ENCODE measurements at regions not wholly inside any gene's neighbourhood (a gene's known extent, or its start where the extent isn't known, plus 50 kb on each side); places are given as distances from the start of the nearest gene placed in this dataset.

DNA sequence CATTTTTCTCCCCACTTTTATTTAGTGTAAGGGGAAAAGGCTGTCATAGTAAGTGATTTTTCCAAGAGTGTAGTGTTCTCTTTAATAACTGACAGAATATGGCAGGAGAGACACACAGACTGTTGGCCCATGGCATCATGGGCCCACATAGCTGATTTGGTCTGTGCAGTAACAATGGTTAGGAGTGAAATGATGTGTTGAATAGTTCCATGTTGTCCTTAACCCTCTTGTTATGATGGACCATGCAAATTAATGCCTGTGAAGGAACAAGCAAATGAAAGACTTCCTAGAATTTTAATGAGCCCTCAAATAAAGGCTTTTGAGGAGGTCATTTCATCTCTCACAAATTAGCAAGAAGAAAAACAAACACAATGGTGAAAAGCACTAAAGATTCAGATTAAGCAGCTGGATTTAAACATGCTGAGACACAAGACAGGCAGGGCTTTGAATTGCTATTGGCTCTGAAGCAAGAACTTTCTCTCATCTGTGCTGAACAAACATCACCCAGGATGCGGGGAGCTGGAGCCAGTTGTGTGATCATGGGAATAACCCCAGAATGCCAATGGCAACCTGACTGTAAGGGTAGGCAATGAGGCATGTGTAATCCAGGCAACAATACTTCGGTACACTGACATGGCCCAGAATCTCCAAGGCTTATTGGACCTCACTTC, 136.7 kb upstream of the VEPH1 start:
- DNase-seq (ENCODE audit: low read depth in 3 of 3, low spot score in 1 of 3), result no peak

DNA sequence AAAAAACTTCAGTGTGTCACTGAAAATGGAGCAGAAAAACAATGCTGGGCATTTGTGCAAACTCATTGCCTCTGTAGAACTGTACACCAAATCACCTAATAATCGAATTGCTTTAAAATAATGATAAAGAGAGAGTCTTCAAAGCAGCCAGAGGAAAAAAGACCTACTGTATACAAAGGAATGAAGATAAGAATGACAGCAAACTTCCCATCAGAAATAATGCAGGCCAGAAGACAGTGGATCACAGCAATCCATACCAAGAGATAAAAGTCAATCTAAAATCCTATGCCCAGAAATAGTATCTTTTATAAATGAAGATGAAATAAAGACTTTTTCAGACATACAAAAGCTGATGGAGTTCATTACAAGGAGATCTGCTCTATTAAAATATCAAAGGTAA, 134.7 kb upstream of the VEPH1 start:
- no peak for DNase-seq (ENCODE audit: low read depth in 3 of 3, low spot score in 1 of 3)

DNA sequence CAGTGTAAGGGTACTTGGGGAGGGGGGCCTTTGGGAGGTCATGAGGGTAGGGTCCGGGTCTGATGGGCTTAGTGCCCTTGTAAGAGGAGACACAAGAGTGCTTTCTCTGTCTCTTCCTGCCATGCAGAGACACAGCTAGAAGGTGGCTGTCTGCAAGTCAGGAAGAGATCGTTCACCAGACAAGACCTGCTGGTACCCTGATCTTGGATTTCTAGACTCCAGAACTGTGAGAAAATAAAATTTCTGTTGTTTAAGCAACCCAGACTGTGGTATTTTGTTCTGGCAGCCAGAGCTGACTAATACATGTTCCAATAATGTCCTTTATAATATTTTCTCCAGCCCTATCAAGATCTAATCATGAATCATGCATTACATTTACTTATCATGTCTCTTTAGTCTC, 130.0 kb upstream of the VEPH1 start:
- DNase-seq (ENCODE audit: low read depth in 3 of 3, low spot score in 1 of 3), result no peak

DNA sequence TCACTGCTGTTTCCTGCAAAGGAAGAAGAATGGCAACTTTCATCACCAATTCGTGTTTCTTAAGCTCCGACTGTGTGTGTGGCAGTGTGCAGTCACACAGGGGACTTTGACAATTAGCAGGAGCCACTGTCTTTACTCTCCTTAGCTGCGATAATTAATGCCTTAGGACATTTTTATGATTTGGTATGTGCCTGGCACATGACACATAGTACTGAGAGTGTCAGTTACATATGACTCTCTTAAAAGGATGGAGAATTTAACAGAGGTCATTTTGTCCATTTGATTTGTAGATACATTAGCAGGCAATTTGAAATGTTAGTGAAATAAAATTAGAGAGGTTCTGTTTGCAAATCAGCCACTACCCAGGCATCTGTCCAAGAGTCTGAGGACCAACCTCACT, 128.9 kb upstream of the VEPH1 start:
- DNase-seq (ENCODE audit: low read depth in 3 of 3, low spot score in 1 of 3), result no peak

DNA sequence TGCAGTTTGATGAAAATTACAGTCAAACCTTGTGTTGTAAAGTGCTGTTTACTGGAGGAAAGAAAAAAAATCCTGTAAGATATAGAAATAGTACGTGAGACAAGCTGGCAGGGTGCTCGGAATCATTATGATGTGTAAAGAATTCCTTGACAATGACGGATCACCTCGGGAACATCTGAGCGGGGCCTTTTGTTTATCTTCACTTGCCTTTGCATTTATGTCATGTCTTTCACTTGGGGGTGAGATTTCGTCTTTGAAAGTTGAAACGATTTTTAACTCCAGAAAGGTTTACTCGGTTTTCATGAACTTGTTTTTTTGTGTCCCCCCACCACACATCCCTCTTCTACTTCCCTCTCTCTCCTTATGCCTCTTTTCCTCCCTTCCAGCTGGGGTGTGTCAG, 128.3 kb upstream of the VEPH1 start:
- no peak for DNase-seq (ENCODE audit: low read depth in 3 of 3, low spot score in 1 of 3)

DNA sequence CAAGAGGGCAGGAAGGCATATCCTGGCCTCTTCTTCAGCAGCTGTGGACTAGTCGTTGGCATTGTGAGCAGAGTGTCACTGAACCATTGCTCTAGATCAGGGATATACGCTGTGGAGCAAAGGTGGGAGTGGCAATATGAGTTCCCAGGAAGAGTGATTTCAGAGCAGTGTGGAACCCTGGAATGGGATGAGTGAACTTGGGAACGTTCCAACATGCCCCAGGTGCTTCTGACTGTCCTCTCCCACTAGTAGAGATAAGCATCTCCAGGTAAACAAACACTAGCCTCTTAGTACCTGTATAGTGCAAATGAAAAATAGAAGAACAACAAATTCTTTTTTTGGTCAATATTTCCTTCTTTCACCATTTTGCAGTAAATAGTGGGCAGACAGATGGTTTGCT, 123.6 kb upstream of the VEPH1 start:
- DNase-seq (ENCODE audit: low read depth in 3 of 3, low spot score in 1 of 3), result no peak

GRCh38 chr3:157624801-157625200, 121.6 kb upstream of the VEPH1 start:
- DNase-seq (ENCODE audit: low read depth in 3 of 3, low spot score in 1 of 3), result no peak

- DNase-seq (ENCODE audit: low read depth in 3 of 3, low spot score in 1 of 3), result no peak
These were observed 115.7 kb upstream of the VEPH1 start for GRCh38 chr3:157618886-157619285.

DNA sequence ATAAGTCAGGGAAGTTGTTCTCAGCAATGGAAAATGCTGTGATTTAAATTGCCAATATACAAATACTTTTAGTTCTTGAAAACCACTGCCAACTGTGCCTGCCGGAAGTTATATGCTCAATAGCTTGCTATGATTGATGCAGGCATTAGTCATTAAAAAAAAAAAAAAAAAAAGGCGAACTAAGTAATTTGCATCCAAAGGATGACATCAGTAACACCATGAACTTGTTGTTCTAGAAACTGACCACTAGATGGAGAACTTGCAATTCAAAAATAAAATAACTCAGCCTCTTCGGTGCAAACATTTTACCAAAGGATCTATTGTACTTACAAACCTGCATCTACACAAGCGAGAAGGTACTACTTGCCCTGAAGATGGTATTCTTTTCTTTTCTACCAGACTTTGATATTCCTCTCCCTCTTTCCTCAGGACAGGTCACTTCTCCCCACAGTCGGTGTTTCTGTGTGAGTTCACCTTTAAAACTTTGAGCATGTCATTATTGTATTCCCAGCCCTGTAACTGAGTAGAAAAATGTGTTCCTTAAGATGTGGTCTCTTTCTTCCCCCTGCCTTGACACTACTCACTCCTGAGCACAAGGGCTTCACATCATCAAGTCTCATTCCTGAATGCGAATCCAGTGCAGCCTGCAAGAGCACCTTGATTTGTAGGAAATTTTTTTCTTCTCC, 115.0 kb upstream of the VEPH1 start:
- no peak for DNase-seq (ENCODE audit: low read depth in 3 of 3, low spot score in 1 of 3)

GRCh38 chr3:157614896-157615295, 111.7 kb upstream of the VEPH1 start:
- no peak for DNase-seq (ENCODE audit: low read depth in 3 of 3, low spot score in 1 of 3)

- no peak for DNase-seq (ENCODE audit: low read depth in 3 of 3, low spot score in 1 of 3)
These were observed 108.4 kb upstream of the VEPH1 start for GRCh38 chr3:157611536-157612076.

GRCh38 chr3:157610876-157611535, 107.8 kb upstream of the VEPH1 start:
- no peak for DNase-seq (ENCODE audit: low read depth in 3 of 3, low spot score in 1 of 3)

DNA sequence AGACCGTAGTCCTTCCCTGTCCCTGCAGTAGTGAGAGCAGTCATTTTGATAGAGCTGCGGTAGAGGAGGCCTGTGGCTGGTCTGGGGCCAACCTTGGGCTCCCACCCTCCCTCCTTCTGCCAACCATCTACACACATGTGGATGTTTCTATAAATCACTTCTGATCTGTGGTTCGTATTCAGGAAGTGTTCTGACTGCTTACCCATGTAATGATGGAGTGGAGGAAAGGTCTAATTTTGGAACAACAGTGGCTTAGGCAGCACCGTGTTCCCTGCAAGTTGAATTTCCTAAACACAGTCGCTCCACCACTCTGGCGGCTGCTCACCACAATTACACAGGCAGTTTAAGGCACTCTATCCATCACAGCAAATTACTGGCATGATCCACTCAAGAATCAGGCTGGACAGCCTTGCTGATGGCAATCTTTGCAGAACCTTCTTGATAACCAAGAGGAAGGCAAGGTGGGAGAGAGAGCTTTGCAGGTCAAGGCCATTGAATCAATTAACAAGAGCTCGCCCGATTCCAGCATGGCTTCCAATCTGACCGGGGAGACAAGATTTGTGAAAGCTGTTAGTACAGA, 104.7 kb upstream of the VEPH1 start:
- no peak for DNase-seq (ENCODE audit: low read depth in 3 of 3, low spot score in 1 of 3)

DNA sequence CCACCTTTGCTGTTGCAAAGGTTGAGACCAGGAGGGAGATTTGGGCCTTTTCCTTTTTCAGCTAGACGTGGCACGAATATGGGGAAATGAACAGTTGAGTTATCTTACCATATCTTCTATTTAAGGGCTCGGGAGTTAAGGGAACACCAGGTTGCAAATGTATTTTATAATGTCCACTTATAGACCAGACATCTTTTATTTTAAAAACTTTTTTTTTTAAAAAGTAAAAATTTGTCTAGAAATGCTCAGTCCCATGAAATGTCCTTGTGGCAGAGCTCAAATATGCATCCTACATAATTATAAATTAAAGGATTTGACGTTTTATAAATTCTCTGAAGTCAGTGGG, 103.6 kb upstream of the VEPH1 start:
- no peak for DNase-seq (ENCODE audit: low read depth in 3 of 3, low spot score in 1 of 3)

DNA sequence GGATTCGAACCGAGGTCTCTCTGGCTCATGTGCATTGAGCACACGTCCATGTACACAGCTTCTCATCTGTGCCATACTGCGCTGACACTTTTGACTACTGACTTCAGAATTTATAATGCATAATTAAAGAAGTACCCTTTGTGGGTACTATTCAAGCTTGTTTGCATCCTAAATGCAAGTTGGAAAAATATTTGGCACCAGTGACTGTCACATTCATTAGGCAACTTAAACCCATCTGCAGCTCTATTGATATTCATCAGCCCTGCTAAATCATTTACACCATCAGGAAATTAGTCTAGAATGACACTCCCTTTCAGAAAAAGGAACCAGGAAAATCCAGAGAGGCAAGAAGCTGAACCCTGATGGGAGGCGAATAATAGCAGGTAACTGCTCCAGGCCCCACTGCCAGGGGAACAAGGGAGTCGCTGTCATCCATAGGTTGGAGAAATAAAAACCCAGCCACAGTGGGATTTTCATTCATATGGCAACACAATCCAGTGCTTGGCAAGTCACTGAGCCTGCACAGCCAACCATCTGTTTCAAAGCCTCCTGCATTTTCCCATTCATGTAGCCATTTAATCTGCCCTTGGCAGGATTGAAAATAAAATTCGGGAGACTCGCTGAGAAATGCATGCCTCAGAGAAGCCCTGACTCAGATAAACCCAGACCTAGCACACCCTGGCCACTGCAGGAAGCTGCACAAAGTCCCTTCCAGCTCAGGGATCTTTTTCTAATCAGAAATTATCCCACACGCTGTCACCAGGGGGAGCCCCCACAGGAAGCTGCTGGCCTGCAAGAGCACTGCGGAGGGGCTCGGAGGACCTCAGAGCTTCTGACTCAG, 103.0 kb upstream of the VEPH1 start:
- DNase-seq (ENCODE audit: low read depth in 3 of 3, low spot score in 1 of 3), result peak in 2 of 3 donors; percentile 27 to 48

DNA sequence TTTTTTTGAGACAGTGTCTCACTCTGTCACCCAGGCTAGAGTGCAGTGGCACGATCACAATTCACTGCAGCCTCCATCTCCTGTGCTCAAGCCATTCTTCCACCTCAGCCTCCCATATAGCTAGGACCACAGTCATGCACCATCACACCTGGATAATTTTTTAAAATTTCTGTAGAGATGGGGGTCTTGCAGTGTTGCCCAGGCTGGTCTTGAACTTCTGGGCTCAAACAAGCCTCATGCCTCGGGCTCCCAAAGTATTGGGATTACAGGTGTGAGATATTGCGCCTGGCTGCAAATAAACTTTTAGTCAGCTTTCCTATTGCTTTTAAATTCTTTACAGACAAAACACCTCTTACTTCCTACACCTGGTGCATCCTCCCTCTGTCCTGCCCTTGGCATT, 102.1 kb upstream of the VEPH1 start:
- no peak for DNase-seq (ENCODE audit: low read depth in 3 of 3, low spot score in 1 of 3)

- no peak for DNase-seq (ENCODE audit: low read depth in 3 of 3, low spot score in 1 of 3)
These were observed 99.2 kb upstream of the VEPH1 start for GRCh38 chr3:157602424-157602823.

GRCh38 chr3:157595259-157595658, 92.0 kb upstream of the VEPH1 start:
- DNase-seq (ENCODE audit: low read depth in 3 of 3, low spot score in 1 of 3), result no peak

DNA sequence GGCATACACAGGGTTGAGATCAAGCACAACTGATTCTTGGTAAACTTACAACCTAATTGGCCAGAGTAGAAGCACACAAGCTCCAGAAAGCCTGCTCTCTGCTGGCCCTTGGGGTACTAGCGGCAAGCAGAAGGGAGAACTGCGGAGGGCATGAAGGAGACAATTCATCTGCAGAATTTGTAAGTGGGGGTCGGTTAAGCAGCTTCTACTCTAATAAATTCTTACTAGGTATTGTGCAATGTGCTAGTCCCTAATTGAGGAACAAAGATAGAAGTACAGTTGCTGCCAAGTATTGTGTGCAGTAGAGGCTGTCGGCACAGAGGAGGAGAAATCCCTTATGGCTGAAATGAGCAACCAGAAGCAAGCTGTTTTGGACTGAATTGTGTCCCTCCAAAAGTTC, 91.2 kb upstream of the VEPH1 start:
- DNase-seq (ENCODE audit: low read depth in 3 of 3, low spot score in 1 of 3), result no peak

DNA sequence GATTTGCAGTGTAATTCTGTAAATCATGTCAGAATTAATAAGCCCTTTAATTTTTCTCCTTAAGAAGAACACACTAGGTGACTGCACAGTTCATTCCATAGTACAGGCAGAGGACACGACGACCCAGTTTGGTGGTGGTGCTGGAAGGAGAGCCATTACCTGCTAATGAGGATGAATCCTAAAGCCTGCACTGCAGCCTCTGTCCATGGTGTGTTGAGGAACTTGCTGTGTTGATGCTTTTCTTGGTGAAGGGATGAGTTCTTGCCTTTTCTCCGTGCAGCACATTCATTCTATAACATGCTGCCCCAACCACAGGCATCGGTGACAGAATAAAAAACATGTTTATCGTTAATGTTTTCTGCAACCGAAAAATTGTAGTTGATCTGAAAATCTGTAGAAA, 89.6 kb upstream of the VEPH1 start:
- no peak for DNase-seq (ENCODE audit: low read depth in 3 of 3, low spot score in 1 of 3)

DNA sequence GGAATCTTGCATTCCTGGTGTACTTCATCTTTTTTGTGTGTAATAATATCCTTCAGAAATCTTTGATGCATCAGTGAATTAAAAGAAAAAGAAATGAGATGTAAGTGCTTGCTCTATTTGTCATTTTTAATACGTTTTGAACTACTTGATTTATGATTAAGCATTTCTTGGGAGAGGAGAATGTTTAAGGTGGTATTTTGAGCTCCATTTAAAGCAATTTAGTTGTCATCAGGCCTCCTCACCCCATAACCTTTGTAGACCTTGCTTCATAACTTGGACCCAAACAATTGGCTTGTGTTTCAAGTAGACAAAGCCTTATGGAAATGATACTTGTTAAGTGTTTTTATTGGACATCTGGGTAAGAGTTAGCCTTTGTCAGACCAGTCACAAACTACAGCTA, 87.1 kb upstream of the VEPH1 start:
- DNase-seq (ENCODE audit: low read depth in 3 of 3, low spot score in 1 of 3), result no peak
